Neural progenitor cell (in vitro differentiated cells): ENCODE measurements at regions not wholly inside any gene's neighbourhood (a gene's known extent, or its start where the extent isn't known, plus 50 kb on each side); places are given as distances from the start of the nearest gene placed in this dataset.

Source experiments
- DNase-seq: peaks from one replicate; pipeline ENCODE4 v3.0.0-alpha.2; 2016; ENCODE audit warnings: low spot score
- H2AFZ ChIP-seq: fragments of 200-600 bp; sonication (generic); replicated peaks from 2 replicates; pipeline ENCODE4 v1.6.1; 2016; ENCODE audit warnings: antibody characterized with exemption
- H3F3A ChIP-seq: fragments of 200-600 bp; sonication (generic); 2 replicates; pipeline ENCODE4 v1.6.1; 2016; ENCODE audit warnings: antibody characterized with exemption, low read depth
- H3K27ac ChIP-seq: fragments of 200-600 bp; sonication (generic); 2 replicates; pipeline ENCODE4 v1.5.1; 2016; ENCODE audit warnings: mild to moderate bottlenecking
- H3K27me3 ChIP-seq: fragments of 200-600 bp; sonication (generic); 2 replicates; pipeline ENCODE4 v1.6.1; 2016; ENCODE audit warnings: mild to moderate bottlenecking, moderate library complexity
- H3K36me3 ChIP-seq: fragments of 200-600 bp; sonication (generic); 2 replicates; pipeline ENCODE4 v1.5.1; 2016
- H3K4me1 ChIP-seq: fragments of 200-600 bp; sonication (generic); 2 replicates; pipeline ENCODE4 v1.6.1; 2016; ENCODE audit warnings: mixed run types
- H3K4me2 ChIP-seq: fragments of 200-600 bp; sonication (generic); 2 replicates; pipeline ENCODE4 v1.6.1; 2016
- H3K4me3 ChIP-seq: fragments of 200-600 bp; sonication (generic); 2 replicates; pipeline ENCODE4 v1.5.1; 2016
- H3K79me2 ChIP-seq: fragments of 200-600 bp; sonication (generic); 2 replicates; pipeline ENCODE4 v1.6.1; 2016; ENCODE audit warnings: low read depth
- H3K9ac ChIP-seq: fragments of 200-600 bp; sonication (generic); 2 replicates; pipeline ENCODE4 v1.6.1; 2016
- H3K9me3 ChIP-seq: fragments of 200-600 bp; sonication (generic); 2 replicates; pipeline ENCODE4 v1.5.1; 2016; ENCODE audit warnings: low read depth
- H4K20me1 ChIP-seq: fragments of 200-600 bp; sonication (generic); 2 replicates; pipeline ENCODE4 v1.6.1; 2016; ENCODE audit warnings: low read depth
- H3K27ac Mint-ChIP-seq: 3 replicates; pipeline ENCODE4 v1.8.0; 2021; ENCODE audit warnings: mixed read lengths
- H3K27me3 Mint-ChIP-seq: 2 replicates; pipeline ENCODE4 v1.8.0; 2022; ENCODE audit warnings: low read depth, mild to moderate bottlenecking, inconsistent platforms, moderate library complexity, mixed read lengths; ENCODE audit not compliant: insufficient read depth
- H3K36me3 Mint-ChIP-seq: 3 replicates; pipeline ENCODE4 v1.8.0; 2021; ENCODE audit warnings: mixed read lengths
- H3K4me1 Mint-ChIP-seq: 3 replicates; pipeline ENCODE4 v1.8.0; 2021; ENCODE audit warnings: mixed read lengths
- H3K4me3 Mint-ChIP-seq: 3 replicates; pipeline ENCODE4 v1.8.0; 2021; ENCODE audit warnings: mild to moderate bottlenecking, moderate library complexity, mixed read lengths
- H3K9me3 Mint-ChIP-seq: 3 replicates; pipeline ENCODE4 v1.8.0; 2020; ENCODE audit warnings: mixed read lengths
- CTCF ChIP-seq: fragments of 200-600 bp; sonication (generic); IDR thresholded peaks from 2 replicates; pipeline ENCODE4 v1.5.1; 2017; ENCODE audit warnings: antibody characterized with exemption, mild to moderate bottlenecking
- EZH2 ChIP-seq: fragments of 200-600 bp; sonication (generic); IDR thresholded peaks from 2 replicates; pipeline ENCODE4 v1.6.1; 2017; ENCODE audit warnings: antibody characterized with exemption, mild to moderate bottlenecking, moderate library complexity
- EZH2phosphoT487 ChIP-seq: fragments of 200-600 bp; sonication (generic); IDR thresholded peaks from 2 replicates; pipeline ENCODE4 v1.6.1; 2017; ENCODE audit warnings: antibody characterized with exemption

- no peak overlapping the region for H2AFZ ChIP-seq
- Mint-ChIP-seq H3K4me1 (no peaks in the 10 kb centered on the region), H3K27me3 (no peaks in the 10 kb centered on the region), H3K9me3 (peaks cover 2% of the 10 kb centered on the region), H3K36me3 (no peaks in the 10 kb centered on the region), H3K27ac (no peak overlapping the region), H3K4me3 (no peak overlapping the region)
- no peaks in the 10 kb centered on the region for H3K27me3 ChIP-seq
- no peak for TF ChIP-seq EZH2phosphoT487
- TF ChIP-seq CTCF, result no peak
- TF ChIP-seq EZH2, result no peak
- H3K4me2 ChIP-seq, result no peak overlapping the region
- no peak overlapping the region for H3K9ac ChIP-seq
- no peak overlapping the region for H3K4me3 ChIP-seq
- H3K79me2 ChIP-seq, result no peaks in the 10 kb centered on the region
- H3K36me3 ChIP-seq, result no peaks in the 10 kb centered on the region
- no peak overlapping the region for H3K27ac ChIP-seq
- DNase-seq, result no peak
- no peaks in the 10 kb centered on the region for H4K20me1 ChIP-seq
- H3K9me3 ChIP-seq, result no peaks in the 10 kb centered on the region
- no peaks in the 10 kb centered on the region for H3F3A ChIP-seq
- no peaks in the 10 kb centered on the region for H3K4me1 ChIP-seq
These were observed 1342.6 kb upstream of the SPRY2 start for GRCh38 chr13:81683521-81683920.

- H3K27ac ChIP-seq, result no peak overlapping the region
- no peaks in the 10 kb centered on the region for H3K27me3 ChIP-seq
- no peaks in the 10 kb centered on the region for H3K36me3 ChIP-seq
- Mint-ChIP-seq H3K9me3 (peaks cover 2% of the 10 kb centered on the region), H3K4me1 (no peaks in the 10 kb centered on the region), H3K27me3 (no peaks in the 10 kb centered on the region), H3K36me3 (no peaks in the 10 kb centered on the region), H3K27ac (no peak overlapping the region), H3K4me3 (no peak overlapping the region)
- H3K9ac ChIP-seq, result no peak overlapping the region
- H3K9me3 ChIP-seq, result no peaks in the 10 kb centered on the region
- no peaks in the 10 kb centered on the region for H3K79me2 ChIP-seq
- DNase-seq, result no peak
- no peaks in the 10 kb centered on the region for H4K20me1 ChIP-seq
- no peaks in the 10 kb centered on the region for H3F3A ChIP-seq
- H3K4me2 ChIP-seq, result no peak overlapping the region
- TF ChIP-seq EZH2 (no peak), CTCF (no peak), EZH2phosphoT487 (no peak)
- H3K4me1 ChIP-seq, result no peaks in the 10 kb centered on the region
- H3K4me3 ChIP-seq, result no peak overlapping the region
- H2AFZ ChIP-seq, result no peak overlapping the region
These were observed 1341.2 kb upstream of the SPRY2 start for GRCh38 chr13:81682081-81682630.

GRCh38 chr13:81677857-81678256 is 1336.9 kb upstream of the SPRY2 start:
- Histone ChIP-seq H3K27ac (no peak overlapping the region), H3K27me3 (no peaks in the 10 kb centered on the region), H4K20me1 (no peaks in the 10 kb centered on the region), H3K9ac (no peak overlapping the region), H3K4me1 (no peaks in the 10 kb centered on the region), H3F3A (no peaks in the 10 kb centered on the region), H3K9me3 (no peaks in the 10 kb centered on the region), H3K79me2 (no peaks in the 10 kb centered on the region), H3K4me3 (no peak overlapping the region), H3K36me3 (no peaks in the 10 kb centered on the region), H3K4me2 (no peak overlapping the region), H2AFZ (no peak overlapping the region)
- Mint-ChIP-seq H3K4me1 (no peaks in the 10 kb centered on the region), H3K36me3 (no peaks in the 10 kb centered on the region), H3K9me3 (peaks cover 2% of the 10 kb centered on the region), H3K27me3 (no peaks in the 10 kb centered on the region), H3K4me3 (no peak overlapping the region), H3K27ac (no peak overlapping the region)
- DNase-seq, result no peak
- TF ChIP-seq EZH2 (no peak), EZH2phosphoT487 (no peak), CTCF (no peak)
